Hepatic stellate cell (primary cell): ENCODE measurements at regions not wholly inside any gene's neighbourhood (a gene's known extent, or its start where the extent isn't known, plus 50 kb on each side); places are given as distances from the start of the nearest gene placed in this dataset.
A peak's percentile ranks its signal among the peaks of the same experiment; 100 is the strongest.
"Not testable (repeated sequence)": the region's sequence is repeated elsewhere in the genome, so short reads cannot be mapped to it uniquely, and the experiment has no call there.

ENCODE experiments used
- DNase-seq: peaks from one replicate; pipeline ENCODE4 v3.0.0; 2011; ENCODE audit warnings: low spot score

DNA sequence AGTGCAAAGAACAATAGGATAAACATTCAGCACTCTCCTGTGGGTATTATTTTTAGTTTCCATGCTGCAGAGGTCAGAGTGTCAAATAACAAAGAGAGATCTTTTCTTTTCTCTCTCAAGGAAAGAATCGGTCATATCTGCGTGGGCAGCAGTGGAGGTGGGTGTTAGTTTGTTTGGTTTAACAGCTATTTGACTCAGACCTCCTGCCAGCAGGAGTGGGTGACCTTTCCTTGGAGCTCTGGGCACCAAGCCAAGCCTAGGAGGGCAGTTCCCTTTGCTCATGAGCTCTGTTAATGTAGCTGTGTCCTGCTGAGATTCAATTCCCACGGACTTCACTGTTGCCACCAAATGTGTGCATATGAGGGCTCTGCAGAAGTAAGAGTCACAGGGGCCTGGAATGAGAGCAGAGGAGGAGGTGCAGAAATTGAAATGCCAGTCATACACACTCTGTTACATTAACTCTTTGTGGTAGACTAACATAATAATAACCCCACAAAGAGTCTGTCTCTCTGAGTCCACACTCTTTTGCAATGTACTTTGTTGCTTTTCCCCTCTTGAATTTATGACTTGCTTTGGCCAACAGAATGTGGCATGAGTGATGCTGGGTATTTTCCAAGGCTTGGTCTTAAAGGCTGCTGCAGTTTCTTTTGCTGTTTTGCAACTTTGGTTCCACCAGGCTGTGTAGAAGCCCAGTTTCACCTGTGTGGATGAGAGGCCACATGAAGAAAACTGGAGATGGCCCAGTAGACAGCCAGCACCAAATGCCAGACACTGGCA, 76.0 kb upstream of the GRK3 start:
- peak; percentile 29 for DNase-seq

DNA sequence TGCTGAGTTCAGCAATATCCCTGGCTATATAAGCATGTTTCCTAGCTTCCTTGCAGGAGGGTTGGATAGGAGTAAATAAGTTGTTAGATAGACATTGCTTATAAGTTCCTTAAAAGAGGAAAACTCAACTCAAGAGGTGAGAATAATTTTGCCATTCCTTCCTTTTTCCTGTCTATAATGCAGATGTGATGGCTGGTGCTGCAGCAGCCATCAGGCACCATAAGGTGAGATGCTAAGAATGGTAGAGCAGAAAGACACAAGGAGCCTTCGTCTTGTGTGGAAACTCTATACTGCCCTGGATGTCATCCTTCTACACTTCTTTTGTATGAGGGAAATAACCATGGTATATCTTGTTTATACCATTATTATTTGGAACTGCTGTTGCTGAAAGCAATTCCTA, 74.5 kb upstream of the GRK3 start:
- DNase-seq: no peak

DNA sequence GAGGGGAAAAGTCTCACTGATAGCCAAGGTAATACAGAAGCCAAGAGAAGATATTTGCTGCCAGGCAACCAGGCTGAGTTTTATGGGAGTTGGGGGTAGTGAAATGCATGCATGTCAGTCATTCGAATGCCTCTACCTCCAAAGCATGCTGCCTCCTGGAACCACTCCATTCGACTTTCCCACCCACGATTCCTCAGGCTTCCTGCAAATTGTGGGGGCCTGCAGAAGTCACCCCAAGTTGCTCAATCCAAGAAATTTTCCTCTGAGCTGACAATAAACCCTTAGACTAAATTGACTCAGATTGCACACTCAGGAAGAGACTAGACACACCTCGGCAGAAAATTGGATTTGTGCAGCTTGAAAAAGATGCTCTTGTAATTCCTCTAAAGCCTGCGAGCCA, 73.6 kb upstream of the GRK3 start:
- DNase-seq: no peak

DNA sequence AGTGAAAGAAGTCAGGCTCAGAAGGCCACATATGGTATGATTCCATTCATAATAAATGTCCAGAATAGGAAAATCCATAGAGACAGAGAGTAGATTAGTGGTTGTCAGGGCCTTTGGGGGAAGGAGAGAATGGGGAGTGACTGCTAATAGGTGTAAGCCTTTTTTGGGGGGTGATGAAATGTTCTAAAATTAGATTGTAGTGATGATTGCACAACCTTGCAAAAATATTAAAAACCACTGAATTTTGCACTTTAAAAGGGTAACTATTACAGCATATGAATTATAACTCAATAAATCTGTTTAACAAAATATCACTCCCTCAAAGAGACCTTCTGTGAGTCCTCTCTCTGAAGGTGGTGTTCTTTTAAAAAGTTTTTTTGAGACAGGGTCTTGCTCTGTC, 72.3 kb upstream of the GRK3 start:
- no peak for DNase-seq

DNA sequence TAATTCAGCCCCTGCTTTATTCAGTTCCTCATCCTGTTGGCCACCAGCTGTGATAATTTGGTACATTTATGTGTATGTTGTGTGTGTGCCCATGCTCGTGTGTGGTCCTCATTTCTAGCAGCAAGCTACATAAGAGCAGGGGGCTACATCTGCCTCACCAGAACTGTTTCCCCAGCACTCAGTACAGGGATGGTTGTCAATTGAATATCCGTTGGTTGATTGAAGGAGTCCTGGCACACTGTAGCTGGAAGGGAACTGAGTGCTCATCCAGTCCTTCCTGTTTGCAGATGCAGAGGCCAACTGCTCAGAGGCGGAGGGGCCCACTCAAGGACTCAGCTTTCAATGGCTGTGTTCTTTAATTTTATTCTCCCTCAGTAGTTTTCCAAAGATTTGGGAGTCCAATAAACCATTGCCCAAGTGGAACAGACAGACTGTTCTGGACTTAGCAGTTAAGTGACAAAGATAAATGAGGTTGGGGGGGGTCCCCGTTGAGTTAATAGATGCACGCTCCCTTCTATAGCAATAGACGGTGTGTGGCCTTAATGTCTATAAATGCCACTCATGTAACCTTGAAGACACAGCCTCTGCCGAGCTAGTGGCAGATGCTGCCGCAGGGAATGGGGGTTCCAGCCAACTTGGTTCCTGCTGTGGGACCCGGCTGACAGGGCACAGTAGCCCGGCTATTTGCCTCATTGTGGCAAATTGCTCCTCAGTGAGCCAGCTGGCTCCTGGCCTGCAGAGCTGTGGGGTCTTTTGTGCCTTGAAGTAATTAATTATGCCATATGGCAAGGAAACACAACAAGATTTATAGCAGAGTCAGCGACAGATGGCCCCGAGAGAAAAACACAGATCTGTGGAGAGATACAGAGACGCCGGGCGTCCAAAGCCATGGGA, 71.4 kb upstream of the GRK3 start:
- DNase-seq: no peak

DNA sequence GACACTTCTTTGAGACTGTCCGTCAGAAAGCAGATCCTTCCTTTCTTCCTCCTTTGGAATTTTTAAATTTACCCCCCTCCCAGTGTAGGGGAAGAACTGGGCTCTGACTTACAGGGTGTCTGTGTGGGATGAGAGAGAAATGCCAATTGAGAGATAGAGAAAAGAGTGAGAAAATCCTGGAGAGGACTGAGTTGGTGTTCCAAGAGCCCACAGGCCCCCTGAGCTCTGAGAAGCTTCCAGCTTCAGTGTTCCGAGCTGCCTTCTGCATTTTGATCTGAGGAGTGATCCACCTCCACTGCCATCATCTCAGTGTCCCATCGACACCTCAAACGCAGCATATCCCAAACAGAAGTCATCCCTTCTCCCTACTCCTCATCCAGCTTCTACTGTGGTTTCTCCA, 70.7 kb upstream of the GRK3 start:
- no peak for DNase-seq

DNA sequence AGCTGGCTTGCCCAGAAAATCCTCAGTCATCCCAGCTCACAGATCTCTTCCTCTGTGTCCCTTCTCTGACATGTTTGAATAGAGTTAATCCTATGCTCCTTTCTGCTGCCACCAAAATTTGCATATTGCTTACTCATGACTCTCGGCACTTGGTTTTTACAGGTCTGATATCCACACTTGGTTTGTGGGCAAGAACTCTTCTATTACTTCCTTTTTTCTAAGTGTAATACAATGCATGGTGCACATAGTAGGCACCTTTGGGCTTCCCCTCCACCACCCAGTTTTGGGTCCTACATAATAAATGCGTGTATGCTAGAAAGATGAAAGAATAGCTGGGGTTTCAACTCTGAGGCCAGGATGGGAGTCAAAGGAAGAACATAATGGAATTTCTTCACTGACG, 69.7 kb upstream of the GRK3 start:
- DNase-seq: no peak

DNA sequence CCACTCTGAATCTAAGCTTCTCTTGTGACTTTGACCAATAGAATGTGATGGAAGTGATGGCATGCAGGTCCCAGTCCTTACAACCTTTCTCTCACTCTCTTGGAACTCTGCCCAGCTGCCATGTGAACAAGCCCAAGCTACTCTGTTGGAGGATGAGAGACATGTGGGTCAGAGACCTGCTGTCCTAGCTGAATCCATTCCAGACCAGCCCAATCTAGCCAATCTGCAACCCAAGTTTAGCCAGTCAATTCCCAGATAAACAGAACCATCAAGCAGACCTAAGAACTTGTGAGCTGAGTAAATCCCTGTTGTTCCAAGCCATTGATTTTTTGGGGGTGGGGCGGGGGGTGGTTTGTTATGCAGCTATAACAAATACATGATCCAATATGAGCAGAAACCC, 69.2 kb upstream of the GRK3 start:
- DNase-seq: no peak

DNA sequence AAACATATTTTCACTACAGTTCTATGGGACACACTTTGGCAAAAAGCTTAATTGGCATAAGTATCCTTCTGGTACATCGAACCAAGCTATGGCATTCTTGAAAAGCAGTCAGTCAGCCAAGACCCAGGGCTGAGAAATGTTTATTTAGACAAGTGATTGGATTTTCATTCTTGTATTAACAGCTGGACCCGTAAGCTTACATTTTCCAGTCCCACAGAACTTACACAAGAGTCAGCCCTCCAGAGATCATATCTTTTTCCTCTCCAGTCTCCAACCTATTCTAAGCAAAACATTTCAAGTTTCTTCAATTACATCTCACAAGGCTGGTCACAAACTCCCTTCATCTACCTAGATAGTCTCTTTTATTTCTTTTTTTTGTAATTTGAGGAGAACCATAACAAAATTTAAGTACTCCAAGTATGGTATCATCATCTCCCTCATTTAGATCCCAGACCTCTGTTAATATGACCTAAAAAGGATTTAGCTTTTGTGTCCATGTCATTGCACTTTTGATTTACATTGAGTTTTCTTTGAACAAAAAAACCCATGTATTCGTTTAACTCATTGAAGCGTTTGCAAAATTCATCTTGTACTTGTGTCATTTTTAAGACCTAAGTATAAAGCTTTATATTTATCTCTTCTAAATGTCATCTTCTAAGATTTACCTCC, 67.9 kb upstream of the GRK3 start:
- DNase-seq: no peak

DNA sequence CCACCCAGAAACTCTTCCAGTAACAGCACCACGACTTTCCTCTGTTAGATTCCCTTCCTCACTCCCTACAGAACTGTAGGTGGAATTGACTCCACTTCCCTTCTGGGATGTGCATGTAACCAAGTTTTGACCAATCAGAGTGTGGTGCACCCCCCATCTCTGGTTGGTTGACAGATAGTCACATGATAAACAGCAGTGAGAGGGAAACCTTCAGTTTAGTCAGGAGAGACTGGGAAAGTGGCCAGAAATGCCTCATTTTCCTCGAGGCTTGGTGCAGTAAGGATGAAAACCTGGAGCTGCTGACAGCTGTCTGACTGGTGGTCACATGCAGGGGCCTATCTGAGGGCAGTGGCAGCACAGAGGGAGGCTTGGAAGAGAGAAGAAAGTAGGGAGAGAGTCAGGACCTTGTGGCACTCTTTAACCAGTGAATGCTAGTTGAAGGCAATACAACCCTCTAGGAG, 67.3 kb upstream of the GRK3 start:
- DNase-seq: no peak

DNA sequence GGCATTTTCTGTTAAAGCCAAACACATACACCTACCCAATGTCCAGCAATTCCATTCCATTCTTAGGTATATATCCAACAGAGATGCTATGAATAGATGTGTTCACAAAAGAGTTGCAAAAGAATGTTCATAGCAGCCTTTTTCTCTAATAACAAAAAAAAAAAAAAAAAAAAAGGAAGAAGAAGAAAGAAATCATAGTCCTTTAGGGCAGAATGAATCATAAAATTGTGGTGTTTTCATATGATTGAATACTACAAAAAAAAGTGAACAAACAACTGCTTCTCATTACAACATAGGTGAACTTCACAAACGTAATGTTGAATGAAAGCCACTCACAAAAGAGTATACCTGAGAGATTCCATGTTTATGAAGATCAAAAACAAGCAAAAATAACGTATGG, 66.8 kb upstream of the GRK3 start:
- no peak for DNase-seq

DNA sequence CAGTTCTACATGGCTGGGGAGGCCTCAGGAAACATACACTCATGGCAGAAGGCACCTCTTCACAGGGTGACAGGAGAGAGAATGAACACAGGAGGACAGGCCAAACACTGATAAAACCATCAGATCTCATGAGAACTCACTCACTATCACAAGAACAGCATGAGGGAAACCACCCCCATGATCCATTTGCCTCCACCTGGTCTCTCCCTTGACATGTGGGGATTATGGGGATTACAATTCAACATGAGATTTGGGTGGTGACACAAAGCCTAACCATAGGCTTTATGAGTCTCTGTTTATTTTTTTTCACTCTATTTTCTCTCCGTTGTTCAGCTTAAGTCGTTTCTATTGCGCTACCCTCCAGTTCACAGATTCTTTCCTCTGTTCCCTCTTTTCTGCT, 63.8 kb upstream of the GRK3 start:
- DNase-seq: not testable (repeated sequence)

DNA sequence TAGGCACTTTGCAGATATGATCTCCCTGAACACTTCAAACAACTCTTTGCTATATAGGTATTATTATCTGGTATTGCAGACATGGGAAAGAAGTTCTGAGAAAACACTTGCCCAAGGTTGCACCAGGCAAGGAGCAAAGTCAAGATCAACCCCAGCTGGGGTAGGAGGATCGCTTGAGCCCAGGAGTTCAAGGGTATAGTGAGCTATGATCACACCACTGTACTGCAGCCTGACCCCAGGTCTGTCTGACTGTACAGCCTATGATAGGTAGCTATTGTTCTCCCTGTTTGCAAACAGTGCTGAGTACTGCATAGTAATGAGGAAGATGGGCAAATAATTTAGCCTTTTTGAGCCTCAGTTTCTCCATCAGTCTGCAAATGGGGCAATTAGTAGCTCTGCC, 60.5 kb upstream of the GRK3 start:
- not testable (repeated sequence) for DNase-seq

DNA sequence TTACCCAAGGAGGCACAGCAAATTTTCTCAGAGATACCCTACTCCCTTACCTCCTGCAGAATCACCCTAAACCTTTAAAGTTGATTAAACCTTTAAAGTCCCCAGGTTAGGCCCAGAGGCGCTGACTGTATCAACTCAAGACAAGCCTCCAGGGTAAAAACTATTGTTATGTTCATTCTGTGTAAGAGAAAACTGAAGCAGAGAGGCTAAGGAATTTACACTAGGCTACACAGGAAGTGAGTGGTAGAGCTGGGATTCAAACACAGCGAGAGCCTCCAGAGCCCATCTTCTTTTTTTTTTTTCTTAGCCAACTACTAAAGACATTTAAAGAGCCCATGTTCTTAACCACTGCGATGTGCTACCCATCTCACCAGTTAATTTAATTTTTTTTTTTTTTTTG, 56.3 kb upstream of the GRK3 start:
- DNase-seq: no peak

DNA sequence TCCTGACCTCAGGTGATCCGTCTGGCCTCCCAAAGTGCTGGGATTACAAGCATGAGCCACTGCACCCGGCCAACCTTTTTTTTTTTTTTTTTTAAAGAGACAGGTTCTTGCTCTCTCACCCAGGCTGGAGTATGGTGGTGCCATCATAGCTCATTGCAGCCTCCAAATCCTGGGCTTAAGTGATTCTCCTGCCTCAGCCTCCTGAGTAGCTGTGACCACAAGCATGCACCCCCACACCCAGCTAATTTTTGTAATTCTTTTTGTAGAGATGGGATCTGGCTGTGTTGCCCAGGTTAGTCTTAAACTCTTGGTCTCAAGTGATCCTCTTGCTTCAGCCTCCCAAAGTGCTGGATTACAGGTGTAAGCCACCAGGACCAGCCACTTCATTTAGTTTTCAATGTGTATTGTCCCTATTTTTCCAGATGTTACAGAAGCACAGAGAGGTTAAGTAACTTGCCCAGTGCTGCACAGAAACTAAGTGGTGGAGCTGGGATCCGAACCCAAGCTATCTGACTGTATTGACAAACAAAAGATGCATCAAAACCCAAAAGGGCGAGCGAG, 55.6 kb upstream of the GRK3 start:
- DNase-seq: no peak

DNA sequence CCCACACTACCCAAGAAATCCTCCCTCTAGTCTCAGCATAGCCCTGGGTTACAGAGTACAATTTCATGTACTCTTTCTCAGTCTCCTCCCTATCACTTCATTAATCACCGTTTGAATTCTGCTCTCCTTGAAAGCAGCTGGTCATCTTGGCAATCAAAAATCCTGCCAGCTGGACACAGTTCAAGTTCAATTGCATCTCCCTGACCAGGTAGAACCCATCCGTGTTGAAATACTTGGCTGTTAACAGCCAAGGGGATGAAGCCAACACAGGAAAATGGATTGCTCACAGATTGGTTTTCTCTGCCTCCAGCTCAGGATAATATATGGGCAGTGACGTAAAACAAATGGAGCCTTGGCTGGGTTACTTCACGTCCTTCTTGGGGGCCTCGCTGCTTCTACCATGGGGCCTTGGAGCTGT, 55.1 kb upstream of the GRK3 start:
- DNase-seq: no peak

DNA sequence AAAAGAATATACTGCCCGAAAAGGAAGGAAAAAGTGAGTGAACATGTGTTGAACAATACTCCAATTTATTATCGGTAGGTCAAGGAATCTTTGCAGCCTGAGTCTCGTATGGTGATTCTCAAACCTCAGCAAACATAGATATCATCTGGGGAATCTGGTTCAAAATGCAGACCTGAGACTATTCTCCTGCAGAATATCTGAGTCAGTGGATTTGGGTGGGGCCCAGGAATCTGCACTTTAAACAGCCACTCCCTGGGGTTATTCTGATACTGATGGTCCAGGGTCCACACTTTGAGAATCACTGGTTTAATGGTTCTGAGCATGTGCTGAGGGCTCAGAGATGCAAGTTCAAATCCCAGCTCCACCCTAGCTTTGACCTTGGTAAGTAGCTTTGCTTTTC, 53.6 kb upstream of the GRK3 start:
- no peak for DNase-seq

DNA sequence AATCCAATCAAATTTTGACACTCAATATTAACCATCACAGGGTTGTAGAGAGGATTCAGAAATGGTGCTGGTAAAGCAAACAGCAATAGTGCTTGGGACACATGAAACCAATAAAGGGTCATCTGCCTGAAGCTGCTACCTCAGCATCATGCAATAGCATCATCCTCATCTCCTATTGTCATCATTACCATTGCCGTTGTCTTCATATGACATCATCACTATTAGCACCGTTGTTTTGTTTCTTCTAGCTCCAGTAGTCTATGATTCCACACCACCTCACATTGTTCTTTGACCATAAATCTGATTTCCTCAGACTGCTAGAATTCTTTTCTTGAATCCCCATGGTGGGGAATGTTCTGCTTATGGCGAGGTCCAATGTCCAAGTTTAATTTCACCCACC, 52.8 kb upstream of the GRK3 start:
- DNase-seq: no peak

DNA sequence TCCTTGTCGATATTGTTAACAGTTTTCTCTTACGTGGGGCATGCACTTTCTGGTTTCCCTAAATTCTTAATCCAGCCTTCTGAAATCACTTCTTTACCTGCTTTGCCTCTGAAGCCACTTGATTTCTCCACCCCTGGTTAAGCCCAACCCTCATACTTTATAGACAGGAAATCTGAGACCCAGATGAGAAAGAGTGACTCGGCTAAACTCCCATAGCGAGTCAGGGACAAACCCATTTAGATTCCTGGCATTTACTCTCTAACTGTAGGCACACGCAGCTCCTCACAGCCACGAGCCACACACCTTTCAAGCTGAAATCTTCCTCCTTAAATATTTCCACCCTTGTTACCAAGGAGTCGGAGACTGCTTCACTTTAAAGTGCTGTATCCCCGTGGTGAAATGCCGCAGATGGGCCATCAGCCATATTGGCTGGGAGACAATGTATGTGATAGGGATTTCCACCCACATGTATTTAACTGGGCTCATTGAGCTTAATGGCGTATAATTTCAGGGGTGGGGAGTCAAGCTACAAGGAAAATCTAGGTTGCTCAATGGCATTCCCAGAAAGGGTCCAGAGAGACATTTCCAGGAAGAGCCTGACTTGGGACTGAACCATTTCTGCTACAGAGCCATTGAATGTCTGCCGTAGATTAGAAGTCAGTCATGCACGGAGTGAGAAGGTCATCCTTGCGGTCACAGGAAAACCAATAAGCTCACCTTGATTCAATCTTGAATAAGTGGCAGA, 49.9 kb upstream of the GRK3 start:
- no peak for DNase-seq
